ENCODE measurements at regions not wholly inside any gene's neighbourhood (a gene's known extent, or its start where the extent isn't known, plus 50 kb on each side); places are given as distances from the start of the nearest gene placed in this dataset.
"Not testable (repeated sequence)": the region's sequence is repeated elsewhere in the genome, so short reads cannot be mapped to it uniquely, and the experiment has no call there.

DNA sequence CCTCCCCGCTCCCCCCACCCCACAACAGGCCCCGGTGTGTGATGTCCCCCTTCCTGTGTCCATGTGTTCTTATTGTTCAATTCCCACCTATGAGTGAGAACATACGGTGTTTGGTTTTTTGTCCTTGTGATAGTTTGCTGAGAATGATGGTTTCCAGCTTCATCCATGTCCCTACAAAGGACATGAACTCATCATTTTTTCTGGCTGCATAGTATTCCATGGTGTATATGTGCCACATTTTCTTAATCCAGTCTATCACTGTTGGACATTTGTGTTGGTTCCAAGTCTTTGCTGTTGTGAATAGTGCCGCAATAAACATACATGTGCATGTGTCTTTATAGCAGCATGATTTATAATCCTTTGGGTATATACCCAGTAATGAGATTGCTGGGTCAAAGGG lies 104.3 kb downstream of the MTPN start:
- not testable (repeated sequence) for DNase-seq (ENCODE audit: low read depth)

DNA sequence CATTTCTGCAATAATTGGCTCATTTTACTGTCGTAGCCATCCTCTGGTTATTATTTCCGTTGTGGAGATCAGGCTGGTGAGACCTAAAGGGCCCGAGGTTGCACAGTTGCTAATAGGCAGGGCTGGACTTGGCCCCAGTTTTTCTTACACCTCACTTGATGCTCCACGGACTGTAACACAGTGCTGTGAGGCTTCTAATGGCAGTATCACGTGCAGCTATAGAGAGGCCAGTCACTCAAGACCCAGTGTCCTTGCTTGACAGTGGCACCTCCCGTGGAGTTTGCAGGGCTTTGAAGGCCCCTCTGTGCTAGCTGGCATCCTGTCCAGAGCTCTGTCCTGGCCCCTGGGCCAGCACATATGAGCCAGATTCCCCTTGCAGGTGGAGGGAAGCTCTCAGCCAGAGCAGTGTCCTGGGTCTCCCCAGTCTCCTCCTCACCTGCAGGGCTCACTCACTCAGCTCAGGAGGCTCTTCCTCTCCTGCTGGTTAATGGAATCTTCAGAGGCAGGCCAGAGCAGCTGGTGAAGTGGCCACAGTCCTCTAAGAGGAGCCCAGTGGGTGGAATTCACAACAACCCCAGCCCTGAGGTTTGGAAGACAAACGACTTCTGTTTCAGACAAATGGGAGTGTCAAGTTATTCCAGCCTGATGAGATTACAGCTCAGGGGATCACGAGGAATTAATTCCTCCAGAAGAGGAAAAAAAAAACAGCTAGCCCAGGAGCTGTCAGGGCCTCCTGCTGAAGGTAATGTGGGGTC lies 114.2 kb upstream of the FAM180A start:
- DNase-seq (ENCODE audit: low read depth), result peak; percentile 23

DNA sequence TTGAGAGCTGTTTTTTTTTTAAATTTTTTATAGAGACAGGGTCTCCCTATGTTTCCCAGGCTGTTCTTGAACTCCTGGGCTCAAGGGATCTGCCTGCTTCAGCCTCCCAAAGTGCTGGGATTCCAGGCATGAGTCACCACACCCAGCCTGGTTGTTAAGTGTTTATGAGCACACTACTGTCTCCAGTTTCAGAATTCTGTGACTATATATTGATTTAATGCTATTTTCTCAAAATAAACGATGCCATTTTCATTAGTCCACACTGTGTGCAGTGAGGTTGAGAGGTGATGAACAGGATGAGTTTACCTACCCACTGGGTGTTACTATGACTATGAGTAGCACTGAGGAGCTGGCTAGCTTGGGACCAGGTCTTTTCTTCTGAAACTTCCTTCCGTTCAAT lies 110.9 kb upstream of the FAM180A start:
- peak; percentile 22 for DNase-seq (ENCODE audit: low read depth)

GRCh38 chr7:135858851-135859250 lies 110.2 kb upstream of the FAM180A start:
- no peak for DNase-seq (ENCODE audit: low read depth)

GRCh38 chr7:135858379-135858778 lies 109.8 kb upstream of the FAM180A start:
- DNase-seq (ENCODE audit: low read depth), result no peak

GRCh38 chr7:135857519-135858274 lies 109.1 kb upstream of the FAM180A start:
- DNase-seq (ENCODE audit: low read depth), result no peak

DNA sequence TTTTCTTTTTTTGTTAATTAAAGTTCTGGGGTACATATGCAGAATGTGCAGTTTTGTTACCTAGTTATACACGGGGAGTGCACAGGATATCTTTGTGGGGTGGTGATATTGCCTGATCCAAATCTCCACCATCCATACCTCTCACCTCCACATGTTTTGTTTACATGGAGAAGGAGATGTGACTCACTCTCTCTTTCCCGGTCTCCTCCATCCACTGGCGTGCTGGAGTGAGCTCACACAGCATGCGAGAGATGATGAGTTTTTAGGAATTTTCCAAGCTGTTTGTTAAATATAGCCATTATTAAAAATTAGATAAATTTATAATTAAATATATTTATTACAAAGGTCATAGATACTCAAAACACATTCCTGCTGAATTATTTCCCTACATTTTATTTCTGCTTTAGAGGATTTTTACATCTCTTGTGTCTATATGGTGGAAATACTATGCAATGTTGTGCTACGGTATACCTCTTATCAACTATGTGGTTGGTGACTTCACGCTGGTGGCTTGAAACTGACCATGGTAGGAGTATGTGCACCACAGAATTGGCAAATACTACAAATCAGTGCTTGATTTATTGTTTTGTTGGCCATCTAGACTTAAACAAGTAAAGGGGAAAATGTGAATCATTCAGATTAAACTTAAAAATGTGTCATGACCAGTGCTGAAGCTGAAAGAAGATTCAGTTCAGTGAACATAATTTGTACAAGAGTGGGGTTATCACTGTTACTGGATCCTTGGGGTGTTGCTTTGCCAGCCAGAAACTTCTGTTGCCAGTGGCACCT lies 107.9 kb upstream of the FAM180A start:
- peak; percentile 79 for DNase-seq (ENCODE audit: low read depth)

- peak; percentile 79 for DNase-seq (ENCODE audit: low read depth)
These were observed 107.2 kb upstream of the FAM180A start for GRCh38 chr7:135855846-135856245.

DNA sequence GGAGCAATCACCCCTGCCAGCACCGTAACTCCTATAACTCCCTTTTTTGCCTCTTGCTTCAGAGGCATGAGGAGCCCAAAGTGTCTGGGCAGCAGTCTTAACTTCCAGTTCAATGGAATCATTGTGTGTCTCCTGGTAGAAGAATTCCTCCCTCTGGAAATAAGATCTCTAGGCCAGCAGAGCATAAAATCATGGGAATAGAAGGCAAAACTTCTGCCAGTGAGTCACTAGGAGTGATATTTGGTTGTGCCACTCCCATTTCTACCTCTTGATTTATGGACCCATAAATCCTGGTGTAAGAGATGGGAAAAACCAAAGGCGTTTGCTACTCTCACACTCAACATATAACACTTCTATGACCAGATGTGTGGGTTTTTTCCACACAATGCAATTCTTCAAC lies 104.9 kb upstream of the FAM180A start:
- DNase-seq (ENCODE audit: low read depth), result peak; percentile 71

- DNase-seq (ENCODE audit: low read depth), result no peak
These were observed 104.4 kb upstream of the FAM180A start for GRCh38 chr7:135853008-135853407.

DNA sequence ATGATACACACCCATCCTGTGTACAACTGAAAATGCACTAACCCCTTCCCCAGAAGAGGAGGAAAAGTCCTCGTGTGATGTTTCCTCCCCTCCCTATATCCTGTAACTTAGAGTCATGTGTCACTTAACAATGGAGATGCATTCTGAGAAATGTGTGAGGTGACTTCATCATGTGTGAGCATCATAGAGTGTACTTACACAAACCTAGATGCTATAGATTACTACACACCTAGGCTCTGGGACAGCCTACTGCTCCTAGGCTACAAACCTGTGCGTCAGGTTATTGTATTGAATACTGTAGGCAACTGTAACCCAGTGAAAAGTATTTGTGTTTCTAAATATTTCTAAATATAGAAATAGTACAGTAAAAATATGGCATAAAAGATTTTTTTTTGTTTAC lies 98.6 kb upstream of the FAM180A start:
- DNase-seq (ENCODE audit: low read depth), result no peak

DNA sequence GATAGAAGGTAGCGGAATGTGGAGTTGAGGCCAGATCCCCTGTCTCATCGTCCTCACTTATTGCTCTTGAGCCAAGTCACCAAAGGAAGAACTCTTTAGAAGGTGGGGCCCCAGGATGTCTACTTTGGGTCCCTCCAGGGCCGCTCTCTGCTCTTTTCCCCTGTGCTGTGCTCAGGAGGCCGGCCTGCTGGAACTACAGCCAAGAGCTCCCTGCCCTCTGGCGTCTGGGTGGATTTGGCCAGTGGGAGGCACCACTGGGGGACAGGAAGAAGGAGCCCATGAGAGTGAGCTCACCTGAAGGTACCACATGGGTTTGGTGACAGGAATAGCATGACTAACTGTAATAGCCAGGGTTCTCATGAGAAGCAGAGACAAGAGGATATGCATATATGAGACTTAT lies 97.7 kb upstream of the FAM180A start:
- no peak for DNase-seq (ENCODE audit: low read depth)

- no peak for DNase-seq (ENCODE audit: low read depth)
These were observed 96.9 kb upstream of the FAM180A start for GRCh38 chr7:135845415-135846075.

DNA sequence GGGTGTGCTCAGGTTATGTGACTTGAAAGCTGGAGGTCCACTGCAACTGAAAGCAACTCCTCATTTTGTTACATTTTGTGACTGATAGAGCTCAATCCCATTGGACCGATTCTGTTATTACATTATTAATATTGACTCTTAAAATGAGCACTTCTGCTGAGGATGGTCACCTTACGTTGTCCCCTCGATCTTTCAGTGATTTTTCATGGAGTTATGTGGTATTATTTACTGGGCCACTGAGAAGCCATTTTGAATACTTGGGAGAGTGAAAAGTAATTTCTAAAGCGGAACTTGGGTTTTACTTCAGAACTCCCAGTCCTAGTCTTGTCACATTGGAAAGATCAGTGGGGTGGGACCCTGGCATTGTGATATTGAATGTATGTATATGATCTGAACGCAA lies 96.3 kb upstream of the FAM180A start:
- no peak for DNase-seq (ENCODE audit: low read depth)

DNA sequence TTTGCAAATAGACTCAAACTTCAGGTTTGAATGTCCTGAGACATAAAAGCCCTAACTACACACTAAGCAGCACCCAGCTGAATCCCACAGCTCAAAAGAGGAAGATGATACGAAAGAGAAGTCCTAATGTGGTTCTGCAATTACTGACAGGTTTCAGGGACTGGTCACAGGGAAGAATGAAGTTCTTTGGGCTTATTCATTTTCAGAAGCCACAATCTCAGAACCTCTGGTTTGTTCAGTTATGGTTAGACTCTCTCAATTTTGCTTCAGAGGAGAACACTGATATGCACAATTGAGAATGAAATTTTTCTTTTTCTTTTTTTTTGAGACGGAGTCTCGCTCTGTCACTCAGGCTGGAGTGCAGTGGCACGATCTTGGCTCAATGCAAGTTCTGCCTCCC lies 94.6 kb upstream of the FAM180A start:
- DNase-seq (ENCODE audit: low read depth), result no peak

- no peak for DNase-seq (ENCODE audit: low read depth)
These were observed 94.0 kb upstream of the FAM180A start for GRCh38 chr7:135842446-135843179.

- no peak for DNase-seq (ENCODE audit: low read depth)
These were observed 92.0 kb upstream of the FAM180A start for GRCh38 chr7:135840591-135840990.

- DNase-seq (ENCODE audit: low read depth), result no peak
These were observed 89.1 kb upstream of the FAM180A start for GRCh38 chr7:135837675-135838074.

GRCh38 chr7:135834266-135834665 lies 85.7 kb upstream of the FAM180A start:
- no peak for DNase-seq (ENCODE audit: low read depth)

DNA sequence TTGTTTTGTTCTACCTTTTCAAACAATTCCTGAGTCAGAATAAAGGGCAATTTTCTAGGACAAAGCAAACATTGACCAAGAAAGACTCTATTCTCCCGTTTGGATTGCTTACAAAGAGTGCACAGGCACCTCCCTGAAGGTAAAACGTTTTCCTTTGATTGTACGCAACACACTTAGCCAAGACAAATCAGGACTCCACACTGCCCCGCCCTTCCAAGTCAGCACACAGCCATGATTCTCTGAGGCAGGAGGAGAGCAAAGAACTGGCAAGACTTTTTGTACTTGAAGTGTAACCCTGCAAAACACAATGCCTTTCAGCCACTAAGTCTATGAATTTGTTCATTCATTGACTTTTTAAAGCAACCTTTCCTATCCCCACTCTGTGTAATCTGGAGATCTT lies 85.0 kb upstream of the FAM180A start:
- DNase-seq (ENCODE audit: low read depth), result no peak

- no peak for DNase-seq (ENCODE audit: low read depth)
These were observed 83.0 kb upstream of the FAM180A start for GRCh38 chr7:135831455-135832195.
